Activated CD4-positive, CD25-positive, alpha-beta regulatory T cell treated with anti-CD3 and anti-CD28 coated beads, Interleukin-2, amount 50 U/mL, for 24 hours (primary cell): ENCODE measurements at regions not wholly inside any gene's neighbourhood (a gene's known extent, or its start where the extent isn't known, plus 50 kb on each side); places are given as distances from the start of the nearest gene placed in this dataset.

Source experiments
- ATAC-seq, 2 donors: fragments of 150-1000 bp; cut with Tn5 transposase; one replicate each; pipeline ENCODE4 v1.10.0; 2021; ENCODE audit warnings: mild to moderate bottlenecking in 1 of 2, moderate library complexity in 1 of 2

GRCh38 chr14:101184104-101184455 is 280.6 kb upstream of the RTL1 start:
- no peak for ATAC-seq

GRCh38 chr14:101184572-101184971 is 281.1 kb upstream of the RTL1 start:
- no peak for ATAC-seq

DNA sequence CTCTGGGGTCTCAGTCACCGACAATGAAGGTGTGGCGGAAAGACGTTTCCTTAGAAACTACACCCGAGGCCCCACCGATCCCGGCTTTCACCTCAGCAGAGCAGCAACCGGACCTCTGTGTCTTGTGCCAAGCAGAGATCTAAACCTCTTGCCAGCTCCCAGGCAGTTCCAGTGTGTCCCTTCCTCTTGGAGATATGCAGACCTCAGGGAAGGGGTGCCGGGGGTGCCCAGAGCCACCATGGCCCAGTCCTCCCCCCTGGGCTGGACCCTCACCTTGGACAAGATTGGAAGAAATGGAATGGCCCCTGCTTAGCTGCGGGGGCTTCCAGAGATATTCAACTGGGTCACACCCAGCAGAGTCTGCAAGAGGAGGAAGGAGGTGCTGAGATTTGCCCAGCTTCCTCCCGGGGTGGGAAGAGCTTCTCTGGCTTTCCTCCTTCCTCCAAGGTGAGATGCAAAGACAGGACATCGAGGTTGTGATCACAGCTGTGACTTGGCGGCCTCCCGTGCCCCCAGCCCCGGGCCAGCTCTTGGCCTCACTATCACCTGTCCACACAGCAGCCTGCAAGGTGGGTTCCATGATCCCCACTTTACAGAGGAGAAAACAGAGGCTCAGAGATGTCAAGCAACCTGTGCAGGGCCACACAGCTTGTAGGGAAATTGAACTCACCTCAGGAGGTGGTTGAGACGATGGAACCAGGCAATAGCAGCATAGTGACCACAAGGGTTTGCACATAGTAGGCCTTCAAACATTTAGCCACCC is 281.7 kb upstream of the RTL1 start:
- no peak for ATAC-seq

DNA sequence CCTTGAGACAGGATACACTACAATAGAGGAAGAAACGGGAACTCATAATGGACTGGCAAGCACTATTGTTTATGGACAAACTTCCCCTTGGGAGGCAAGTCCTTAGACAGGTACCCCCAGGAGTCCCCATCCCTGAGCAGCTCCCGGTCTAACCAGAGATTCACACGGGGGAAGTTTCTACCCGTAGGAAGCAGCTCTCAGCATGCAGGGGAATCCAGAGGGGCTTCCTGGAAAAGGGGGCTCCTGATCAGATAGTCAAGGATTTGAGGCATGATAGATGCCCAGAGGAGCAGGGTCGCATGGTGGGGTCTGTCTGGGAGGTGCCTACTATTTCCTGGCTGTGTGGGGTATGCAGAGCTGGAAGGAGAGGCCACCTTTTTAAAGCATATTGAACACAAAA is 282.4 kb upstream of the RTL1 start:
- no peak for ATAC-seq

- no peak for ATAC-seq
These were observed 283.0 kb upstream of the RTL1 start for GRCh38 chr14:101186544-101186943.

DNA sequence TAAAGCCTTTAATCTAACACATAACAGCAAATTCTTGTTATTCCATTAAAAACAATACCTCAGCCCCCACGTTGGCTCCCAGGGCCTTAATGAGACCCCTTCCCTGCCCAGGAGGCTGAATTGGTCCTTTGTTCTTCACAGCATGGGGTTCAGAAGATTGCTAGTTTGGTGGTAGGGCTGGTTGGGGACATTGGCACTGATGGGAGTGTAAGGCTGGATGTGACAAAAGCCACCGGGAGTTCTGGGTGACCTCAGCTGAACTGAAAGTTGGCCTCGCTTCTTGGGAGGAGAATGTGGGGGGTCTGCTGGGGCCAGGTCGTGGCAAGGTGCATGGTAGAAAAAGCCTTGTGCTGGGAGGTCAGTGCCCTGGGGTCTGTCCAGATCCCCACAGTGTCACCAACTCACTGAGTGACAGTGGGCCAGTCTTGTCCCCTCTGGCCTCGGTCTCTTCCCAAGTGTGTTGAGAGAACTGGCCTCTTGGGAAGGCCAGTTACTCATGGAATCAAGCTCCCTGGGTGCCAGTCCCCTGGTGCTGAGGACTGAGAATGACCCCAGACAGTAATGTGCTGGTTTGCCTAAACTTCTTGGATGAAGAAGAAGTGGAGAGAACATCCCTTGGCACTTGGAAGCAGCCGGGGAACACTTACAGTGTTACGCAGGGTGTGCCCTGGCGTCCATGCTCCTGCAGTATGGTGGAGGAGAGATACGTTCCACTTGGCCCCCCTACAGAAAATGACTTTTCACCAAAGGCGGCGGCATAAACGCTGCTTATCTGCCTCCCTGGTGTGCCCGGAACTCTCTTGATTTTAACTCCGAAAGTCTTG is 283.7 kb upstream of the RTL1 start:
- no peak for ATAC-seq

DNA sequence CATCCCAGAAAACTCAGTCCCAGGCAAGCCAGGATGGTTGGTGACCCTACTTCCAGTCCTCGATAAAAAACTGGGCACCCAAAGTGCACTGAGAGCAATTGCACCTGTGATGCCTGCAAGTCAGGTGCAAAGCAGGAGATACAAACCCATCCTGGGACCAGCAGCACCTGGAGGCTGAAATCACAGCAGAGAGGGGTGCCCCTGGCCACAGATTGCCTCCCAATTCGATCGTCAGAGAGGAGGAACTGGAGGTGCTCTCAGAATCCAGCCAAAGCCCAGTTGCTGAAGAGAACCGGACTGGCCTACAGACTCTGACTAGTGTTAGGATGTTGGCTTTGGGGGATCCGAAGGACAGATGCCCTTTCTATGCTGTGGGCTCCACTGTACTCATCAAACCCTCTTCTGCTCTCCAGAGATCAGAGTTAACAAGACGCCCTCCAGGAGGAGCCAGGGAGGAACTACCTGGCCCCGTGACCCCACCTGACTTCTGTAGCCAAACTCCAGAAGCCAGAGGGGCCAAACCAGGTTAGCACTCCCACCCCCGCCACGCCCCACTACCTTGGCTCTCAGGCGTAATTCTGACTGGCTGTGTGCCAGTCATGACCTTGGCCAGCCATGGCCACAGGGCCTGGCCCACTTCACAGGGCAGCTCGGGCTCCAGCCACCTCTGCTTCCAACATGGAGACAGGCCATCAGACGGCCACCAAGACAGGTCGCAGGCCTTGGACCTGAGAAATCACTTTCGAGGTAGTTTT is 284.5 kb upstream of the RTL1 start:
- ATAC-seq, result no peak

DNA sequence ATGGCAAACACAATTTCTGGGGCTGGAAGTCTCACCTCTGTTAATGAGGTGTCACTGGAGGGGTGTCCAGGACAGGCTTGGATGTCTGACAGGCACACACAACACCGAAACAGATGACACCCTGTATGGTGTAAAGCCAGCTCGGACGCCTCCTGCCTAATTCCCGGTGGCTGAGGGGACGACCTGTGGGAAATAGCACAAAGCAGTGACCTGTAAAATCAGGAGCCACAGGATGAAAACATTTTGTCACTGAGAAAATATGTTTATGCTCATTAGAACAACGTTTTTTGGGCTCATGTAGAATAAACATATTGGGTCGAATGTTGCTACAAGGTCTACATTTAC is 285.0 kb upstream of the RTL1 start:
- ATAC-seq, result no peak

DNA sequence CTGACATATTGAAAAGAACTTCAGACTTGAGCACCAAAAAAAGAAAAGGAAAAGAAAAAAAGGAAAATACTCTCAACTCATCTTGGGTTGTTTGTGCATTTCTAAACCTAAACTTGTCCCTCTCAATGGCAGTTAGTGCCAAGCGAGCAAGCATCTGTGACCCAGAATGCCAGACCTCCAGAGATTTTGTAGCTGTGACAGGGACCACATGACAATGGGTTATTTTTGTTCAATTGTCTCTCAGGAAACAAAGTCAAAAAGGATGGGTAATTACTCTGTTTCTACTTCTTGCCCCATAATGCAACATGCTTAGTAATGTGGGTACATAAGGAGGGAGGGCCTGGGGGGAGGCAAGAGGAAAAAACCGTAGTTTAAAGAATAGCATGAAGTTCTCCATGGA is 285.7 kb upstream of the RTL1 start:
- no peak for ATAC-seq

DNA sequence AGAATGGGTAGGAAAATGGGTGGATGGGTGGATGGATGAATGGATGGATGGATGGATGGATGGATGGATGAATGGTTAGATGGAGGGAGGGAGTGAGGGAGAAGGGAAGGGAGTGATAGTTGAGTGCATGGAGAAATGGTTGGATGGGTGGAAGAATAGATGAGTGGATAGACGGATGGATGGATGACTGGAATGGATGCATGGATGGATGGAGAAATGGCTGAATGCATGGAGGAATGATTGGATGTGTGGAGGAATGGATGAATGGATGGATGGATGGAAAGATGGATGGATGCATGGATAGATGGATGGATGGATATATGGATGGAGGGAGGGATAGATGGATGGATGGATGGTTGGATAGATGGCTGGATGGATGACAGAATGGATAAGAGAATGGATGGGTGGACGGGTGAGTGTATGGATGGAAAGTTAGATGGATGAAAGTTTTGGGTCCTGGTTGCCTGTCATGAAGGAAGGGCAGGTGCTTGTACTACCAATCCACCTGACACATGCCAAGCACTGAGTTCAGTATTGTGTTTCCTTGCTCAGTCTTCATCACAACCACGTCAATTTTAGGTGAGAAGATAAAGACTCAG is 286.5 kb upstream of the RTL1 start:
- ATAC-seq, result no peak

DNA sequence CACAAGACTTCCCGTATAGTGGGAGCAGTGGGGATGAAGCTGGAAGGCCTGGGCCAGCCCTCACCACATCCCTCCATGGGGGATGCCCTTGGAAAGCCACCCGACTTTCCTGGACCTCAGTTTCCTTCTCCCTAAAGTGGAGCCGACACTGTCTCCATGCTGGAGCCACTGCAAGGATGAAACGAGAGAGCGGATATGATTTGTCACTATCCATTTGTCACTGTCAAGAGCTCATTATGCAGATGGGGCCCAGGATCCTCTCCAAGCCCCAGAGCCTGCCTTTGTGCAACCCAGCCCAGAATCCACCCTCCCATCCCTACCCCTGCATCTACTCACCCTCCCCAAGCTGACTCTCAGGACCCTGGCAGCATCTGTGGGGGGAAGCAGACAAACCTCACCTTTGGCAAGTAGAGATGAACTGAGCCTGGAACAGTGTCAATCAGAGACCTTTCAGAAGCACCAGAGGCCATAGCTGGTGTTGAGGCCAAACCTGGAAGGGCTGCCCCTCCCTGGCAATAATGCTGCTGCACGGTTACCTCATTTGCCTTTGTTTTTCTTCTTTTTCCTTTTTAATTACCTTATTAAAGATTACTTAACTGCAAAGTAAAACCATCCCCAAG is 287.7 kb upstream of the RTL1 start:
- no peak for ATAC-seq

- ATAC-seq, result no peak
These were observed 288.5 kb upstream of the RTL1 start for GRCh38 chr14:101191721-101192660.

- ATAC-seq, result no peak
These were observed 289.1 kb upstream of the RTL1 start for GRCh38 chr14:101192661-101193000.

DNA sequence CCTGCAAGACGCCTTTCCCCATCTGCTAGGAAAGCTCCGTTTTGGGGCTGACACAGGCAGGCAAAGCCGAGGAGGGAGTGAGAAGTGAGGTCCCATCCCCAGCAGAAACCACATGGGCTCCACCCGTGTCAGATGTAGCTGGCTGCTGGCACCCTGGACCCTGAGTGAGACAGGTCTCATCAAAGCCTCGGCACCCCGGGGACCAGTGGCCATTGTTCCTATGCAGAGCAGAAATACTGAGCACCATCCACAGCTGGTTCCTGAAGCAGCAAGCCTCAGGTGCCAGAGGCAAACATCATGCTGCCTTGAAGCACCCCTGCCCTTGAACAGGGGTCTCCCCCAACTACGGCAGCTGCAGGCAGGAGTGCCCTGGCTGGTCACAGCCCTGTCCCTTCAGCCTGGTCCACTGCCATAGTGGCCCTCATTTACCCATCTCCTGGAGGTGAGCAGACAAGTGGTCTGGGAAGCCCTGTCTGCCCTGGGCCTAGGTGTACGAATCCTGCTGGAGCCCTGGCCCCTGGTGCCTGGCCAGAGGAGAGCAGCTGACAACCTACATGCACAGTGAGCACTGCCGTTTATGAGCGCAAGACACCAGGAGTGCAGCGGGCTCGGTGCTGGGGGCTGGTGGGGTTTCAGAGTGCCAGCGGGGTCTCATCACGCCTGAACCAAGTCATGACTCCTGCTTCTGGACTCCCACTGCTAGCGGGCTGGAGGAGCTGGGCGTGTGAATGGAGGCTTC is 289.8 kb upstream of the RTL1 start:
- ATAC-seq, result no peak

- ATAC-seq, result no peak
These were observed 290.4 kb upstream of the RTL1 start for GRCh38 chr14:101193845-101194372.

DNA sequence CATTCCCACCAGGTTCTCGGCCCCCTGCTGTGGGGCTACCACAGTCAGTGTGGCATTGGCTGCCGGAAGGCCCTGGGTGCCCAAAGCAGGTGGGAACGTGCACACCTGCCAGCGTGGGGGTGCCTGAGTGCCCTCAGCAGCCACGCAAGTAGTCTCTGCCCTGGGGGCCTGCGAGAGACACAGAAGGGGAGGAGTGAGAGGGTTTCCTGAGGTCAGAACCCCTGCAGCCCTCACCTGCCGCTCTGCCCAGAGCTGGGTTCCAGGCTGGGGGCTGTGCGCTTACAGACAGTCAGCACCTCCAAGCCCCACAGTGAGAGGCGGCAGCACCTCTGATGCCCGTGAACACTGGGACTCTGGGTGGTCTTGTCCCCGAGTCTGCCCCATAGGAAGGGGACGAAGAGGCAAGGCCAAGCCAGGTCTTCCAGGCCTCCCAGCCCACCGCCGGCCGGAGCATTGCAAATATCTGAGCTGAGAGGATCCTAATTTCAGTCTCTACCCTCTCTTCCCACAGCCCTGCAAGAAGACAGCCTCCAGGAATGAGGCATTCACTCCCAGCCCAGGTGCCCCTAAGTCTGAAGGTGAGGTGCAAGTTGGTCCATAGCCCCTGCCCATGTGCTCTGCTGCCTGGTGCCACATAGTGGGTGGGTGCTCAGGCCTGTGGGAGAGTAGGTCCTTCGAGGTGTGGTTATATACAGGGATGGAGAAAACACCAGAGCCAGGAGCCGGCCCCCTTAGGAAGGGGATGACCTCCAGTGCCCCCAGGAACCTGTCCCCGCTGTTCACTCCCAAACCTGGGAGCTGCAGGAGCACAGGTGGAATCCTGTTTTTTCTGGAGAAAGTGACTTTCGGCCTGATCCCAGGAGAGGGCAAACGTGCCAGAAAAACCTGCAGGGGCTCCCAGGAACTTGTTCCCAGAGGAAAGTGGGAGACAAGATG is 291.1 kb upstream of the RTL1 start:
- ATAC-seq, result no peak

DNA sequence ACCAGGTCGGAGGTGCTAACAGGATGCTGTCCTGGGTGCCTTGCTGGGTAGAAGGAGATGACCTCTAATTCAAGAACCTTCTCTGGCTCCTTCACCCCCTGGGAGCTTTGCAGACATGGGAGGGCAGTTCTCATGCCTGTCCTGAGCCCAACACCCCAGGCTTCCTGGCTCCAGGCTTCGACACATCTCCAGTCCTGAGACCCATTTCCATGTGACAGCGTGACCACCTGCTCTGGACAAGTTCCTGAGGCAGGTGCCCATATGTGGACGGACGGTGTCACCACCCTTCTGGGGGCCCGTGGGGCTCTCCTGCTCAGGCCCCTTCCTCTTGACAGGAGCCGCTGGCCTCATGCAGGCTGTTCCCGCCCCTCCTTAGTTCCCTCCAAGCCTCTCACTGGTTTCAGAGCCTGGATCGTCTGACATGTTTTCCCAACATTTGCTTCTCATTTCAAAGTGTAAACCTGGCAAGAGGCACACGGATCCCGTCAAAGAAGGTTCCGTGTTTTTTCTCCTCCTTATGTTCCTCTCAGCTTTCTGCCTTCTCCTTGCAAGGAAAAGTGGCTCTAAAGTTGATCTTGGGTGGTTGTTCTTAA is 291.9 kb upstream of the RTL1 start:
- no peak for ATAC-seq

DNA sequence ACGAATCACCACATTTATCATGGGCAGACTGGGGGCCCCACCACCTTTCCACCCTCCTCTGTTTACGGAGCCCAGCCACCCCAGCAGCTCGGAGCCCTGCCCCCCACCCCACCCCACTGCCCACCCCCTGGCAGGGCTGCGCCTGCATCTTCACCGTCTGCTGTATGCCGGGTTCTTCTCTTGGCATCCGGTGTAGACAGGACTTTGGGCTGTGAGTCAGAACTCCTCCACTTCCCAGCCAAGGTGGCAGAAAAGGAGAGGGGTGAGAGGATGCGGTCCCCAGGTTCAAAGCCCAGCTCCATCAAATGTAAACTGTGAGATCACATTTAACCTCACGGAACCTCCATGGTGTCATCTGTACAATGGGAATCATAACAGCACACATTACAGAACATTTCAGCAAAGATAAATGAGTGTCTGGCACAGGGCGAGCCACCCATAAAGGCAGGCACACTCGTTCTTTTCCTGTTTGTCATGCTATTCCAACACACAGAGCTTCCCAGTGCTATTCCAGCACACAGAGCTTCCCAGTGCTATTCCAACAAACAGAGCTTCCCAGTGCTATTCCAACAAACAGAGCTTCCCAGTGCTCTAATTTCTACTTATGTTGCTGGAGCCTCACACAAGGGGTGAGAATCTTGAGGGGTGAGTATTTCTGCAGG is 292.7 kb upstream of the RTL1 start:
- ATAC-seq, result no peak
